MG63 (cell line): ENCODE measurements at regions not wholly inside any gene's neighbourhood (a gene's known extent, or its start where the extent isn't known, plus 50 kb on each side); places are given as distances from the start of the nearest gene placed in this dataset.
"Not testable (repeated sequence)": the region's sequence is repeated elsewhere in the genome, so short reads cannot be mapped to it uniquely, and the experiment has no call there.

Experiments used
- DNase-seq: peaks from one replicate; pipeline ENCODE4 v3.0.0-alpha.2; 2020
- H3K27me3 ChIP-seq: fragments of 250-450 bp; sonication (Bioruptor Pico); 2 replicates; pipeline ENCODE4 v1.5.1; 2020; ENCODE audit warnings: mild to moderate bottlenecking, moderate library complexity
- H3K36me3 ChIP-seq: fragments of 250-450 bp; sonication (Bioruptor Pico); 2 replicates; pipeline ENCODE4 v1.5.1; 2020; ENCODE audit warnings: mild to moderate bottlenecking, moderate library complexity
- H3K4me3 ChIP-seq: fragments of 250-450 bp; sonication (Bioruptor Pico); 2 replicates; pipeline ENCODE4 v1.5.1; 2020; ENCODE audit warnings: mild to moderate bottlenecking, moderate library complexity
- H3K9me3 ChIP-seq: fragments of 250-450 bp; sonication (Bioruptor Pico); 2 replicates; pipeline ENCODE4 v1.5.1; 2020; ENCODE audit warnings: mild to moderate bottlenecking, moderate library complexity

DNA sequence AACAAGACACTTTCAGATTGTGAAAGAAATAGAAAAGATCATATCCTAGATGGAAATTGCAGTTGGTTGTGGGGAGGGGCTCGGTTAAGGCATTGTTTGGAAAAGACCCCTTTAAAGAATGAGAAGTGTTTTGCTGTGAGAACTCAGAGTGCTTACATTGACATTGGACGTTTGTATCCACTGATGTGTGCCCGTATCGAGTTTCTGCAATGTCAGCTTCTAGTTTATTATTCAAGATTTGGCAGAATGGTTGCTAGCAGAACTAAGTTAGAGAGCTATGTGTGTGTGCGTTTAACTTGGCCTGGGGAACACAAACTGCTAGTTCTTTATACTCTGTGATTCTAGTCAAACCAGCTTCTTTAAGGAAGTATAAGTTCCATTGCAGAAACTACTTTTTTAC lies 2702.5 kb downstream of the PCDH7 start:
- Histone ChIP-seq H3K36me3 (no peaks in the 10 kb centered on the region), H3K4me3 (no peak overlapping the region), H3K27me3 (no peaks in the 10 kb centered on the region), H3K9me3 (no peaks in the 10 kb centered on the region)
- DNase-seq = no peak

DNA sequence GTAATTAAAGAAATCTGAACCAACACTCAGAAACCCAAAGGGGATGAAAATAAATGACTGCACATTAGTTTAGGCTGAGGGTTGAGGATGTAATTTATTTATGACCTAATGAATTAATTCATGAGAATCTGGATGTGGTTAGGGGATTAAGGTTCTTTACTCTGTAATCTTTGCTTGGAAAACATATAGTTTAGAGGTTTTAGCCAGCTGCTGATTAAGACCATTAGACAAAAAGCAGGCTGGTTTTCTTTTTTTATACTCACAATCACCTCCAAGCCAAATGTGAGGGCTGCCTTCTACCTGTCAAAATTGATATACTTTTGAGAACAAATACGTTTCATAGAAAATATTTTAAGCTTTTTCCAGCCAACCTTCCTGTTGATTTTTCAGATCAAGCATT lies 2705.8 kb downstream of the PCDH7 start:
- no peak for DNase-seq
- Histone ChIP-seq H3K27me3 (no peaks in the 10 kb centered on the region), H3K36me3 (no peaks in the 10 kb centered on the region), H3K4me3 (no peak overlapping the region), H3K9me3 (no peaks in the 10 kb centered on the region)

DNA sequence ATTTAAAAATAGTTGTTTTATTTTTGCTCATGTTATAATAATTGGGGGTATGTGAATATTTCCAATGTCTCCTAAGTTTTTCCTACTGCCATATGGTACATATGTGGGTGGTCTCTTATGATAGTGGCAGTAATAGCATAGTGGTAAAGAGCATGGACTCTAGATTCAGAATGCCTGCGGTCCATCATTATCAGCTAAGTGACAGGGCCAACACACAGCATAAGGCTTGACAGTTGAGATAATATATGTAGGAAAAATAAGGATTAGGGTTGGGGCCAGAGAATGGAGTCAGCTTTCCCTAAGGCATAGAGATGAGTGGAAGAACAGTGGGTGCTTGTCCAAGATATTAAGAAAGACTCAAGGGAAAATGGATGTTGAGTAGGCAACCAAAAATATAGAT lies 2707.5 kb downstream of the PCDH7 start:
- Histone ChIP-seq H3K9me3 (no peaks in the 10 kb centered on the region), H3K36me3 (no peaks in the 10 kb centered on the region), H3K27me3 (no peaks in the 10 kb centered on the region), H3K4me3 (no peak overlapping the region)
- no peak for DNase-seq

DNA sequence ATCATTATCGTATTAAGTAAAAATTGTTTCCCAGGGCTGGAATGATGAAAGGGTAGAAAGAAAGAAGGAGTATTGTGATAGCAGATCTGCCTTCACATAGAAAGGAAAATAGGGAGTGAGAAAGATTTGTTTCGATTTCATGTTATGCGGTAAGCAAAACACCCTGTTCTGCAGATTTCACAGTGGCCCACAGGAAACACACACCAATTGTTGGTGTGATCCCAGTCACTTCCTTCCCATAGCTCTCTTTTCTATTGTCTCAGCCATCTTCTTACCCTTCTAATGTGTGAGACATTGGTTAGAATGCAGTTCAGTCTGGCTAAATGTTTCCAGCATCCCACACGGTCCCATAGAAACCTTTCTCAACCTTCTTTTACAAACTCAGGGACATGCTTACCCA lies 2709.8 kb downstream of the PCDH7 start:
- Histone ChIP-seq H3K4me3 (no peak overlapping the region), H3K27me3 (no peaks in the 10 kb centered on the region), H3K36me3 (no peaks in the 10 kb centered on the region), H3K9me3 (no peaks in the 10 kb centered on the region)
- no peak for DNase-seq

DNA sequence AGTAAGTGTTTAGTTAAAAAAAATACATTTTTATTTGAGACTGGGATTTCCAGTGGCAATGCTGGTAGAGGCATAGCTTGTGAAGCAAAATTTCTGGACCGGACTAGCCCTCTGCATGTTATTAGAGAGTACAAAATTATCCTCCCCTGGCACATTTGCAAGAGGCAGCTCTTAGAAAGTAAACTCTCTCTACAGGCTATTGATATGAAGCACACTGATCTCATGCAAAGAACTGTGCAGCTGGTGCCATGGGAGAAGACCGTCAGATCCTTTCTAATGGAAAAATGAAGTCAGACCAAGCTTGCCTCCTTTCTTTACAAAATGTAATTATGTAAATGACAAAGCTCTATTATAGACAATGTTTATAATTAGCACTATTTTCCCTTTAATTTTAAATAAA lies 2717.2 kb downstream of the PCDH7 start:
- Histone ChIP-seq H3K27me3 (no peaks in the 10 kb centered on the region), H3K9me3 (no peaks in the 10 kb centered on the region), H3K4me3 (no peak overlapping the region), H3K36me3 (no peaks in the 10 kb centered on the region)
- no peak for DNase-seq

DNA sequence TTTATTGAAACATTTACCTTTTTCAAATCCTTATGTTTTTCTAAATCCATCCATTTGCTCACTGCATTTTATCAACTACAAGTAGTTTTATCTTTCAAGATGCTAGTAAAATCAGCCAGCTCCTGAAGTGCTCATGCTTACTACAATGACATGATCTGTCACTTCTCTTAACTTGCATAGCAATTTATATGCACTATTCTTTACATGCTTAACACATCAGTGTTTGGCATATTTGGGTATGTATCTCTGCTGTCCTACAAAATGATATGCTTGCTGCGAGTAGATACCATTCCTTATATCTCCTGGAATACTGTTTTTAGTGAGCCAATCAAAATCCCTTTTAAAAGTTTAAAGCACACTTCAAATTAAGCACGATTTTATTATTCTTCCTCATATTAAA lies 2726.8 kb downstream of the PCDH7 start:
- Histone ChIP-seq H3K4me3 (no peak overlapping the region), H3K36me3 (no peaks in the 10 kb centered on the region), H3K27me3 (no peaks in the 10 kb centered on the region), H3K9me3 (no peaks in the 10 kb centered on the region)
- DNase-seq = no peak

DNA sequence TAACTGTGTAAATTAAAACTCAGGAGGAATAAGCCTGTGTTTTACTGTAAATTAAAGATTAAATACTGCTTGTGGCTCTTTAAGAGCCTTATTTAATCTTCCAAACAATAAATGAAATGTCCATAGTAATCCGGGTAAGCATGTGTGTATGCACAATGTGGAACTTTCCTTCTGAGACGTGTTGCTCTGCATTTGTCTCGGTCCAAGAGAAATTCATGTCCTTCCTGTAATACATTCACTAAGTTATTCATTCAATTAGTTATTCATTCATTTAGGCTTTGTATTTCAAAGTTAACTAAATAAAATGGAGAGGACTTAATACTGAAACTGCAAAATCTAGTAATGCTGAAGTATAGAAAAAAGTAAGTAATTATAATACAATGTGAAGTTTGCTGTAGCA lies 2728.8 kb downstream of the PCDH7 start:
- Histone ChIP-seq H3K4me3 (no peak overlapping the region), H3K9me3 (no peaks in the 10 kb centered on the region), H3K36me3 (no peaks in the 10 kb centered on the region), H3K27me3 (no peaks in the 10 kb centered on the region)
- DNase-seq = no peak

DNA sequence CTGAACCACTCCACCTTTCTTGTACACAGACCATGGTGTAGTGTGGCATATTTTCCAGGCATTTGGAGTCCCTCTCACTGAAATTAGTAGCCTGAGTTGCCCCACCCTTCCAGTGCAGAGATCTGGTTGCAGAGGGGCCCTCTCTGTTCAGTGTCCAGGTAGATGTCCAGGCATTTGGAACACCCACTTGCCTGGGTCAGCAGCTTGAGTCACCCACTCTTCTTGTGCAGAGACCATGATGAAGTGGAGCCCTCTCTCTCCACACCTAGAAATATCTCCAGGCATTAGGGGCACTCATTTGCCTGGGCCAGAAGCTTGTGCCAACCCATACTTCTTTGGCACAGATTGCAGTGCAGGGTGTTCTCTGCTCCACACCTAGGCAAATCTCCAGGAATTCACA lies 2733.3 kb downstream of the PCDH7 start:
- no peak for DNase-seq
- Histone ChIP-seq H3K27me3 (no peaks in the 10 kb centered on the region), H3K36me3 (no peaks in the 10 kb centered on the region), H3K9me3 (no peaks in the 10 kb centered on the region), H3K4me3 (no peak overlapping the region)

DNA sequence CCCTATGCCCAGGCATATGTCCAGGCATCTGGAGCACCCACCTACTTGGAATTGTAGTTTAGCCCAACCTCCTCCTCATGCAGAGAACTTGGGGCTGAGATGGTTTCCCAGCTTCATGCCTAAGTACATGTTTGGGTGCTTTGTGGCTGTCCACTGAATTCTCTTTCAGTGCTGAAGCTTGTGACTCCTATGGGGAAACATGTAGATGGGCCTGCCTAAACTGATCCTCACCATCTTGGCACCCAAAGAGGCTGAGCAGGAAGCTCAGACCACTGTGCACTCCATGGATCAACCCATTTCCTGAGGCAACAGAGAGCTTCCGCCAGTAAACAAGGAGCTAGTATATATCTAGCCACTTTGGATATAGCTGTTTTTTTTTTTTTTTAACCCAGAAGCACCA lies 2733.7 kb downstream of the PCDH7 start:
- Histone ChIP-seq H3K36me3 (no peaks in the 10 kb centered on the region), H3K9me3 (no peaks in the 10 kb centered on the region), H3K27me3 (no peaks in the 10 kb centered on the region), H3K4me3 (no peak overlapping the region)
- no peak for DNase-seq

DNA sequence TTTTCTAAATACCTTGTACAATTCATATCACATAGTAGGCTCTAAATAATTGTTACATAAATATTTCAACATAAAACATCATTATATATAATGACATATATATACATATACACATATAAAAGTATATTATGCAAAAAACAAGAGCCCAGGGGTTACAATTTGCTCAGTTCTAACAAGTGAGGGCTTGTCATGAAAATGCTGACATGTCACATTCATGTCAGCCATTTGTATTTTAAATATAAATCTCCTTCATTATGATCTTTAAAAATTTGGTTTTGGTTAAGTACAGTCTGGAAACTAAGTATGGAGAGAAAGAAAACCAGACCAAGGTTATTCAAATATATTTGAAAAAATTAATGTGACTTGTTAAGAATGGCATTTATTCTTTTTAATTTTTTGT lies 2745.4 kb downstream of the PCDH7 start:
- Histone ChIP-seq H3K36me3 (no peaks in the 10 kb centered on the region), H3K4me3 (no peak overlapping the region), H3K9me3 (no peaks in the 10 kb centered on the region), H3K27me3 (no peaks in the 10 kb centered on the region)
- no peak for DNase-seq

DNA sequence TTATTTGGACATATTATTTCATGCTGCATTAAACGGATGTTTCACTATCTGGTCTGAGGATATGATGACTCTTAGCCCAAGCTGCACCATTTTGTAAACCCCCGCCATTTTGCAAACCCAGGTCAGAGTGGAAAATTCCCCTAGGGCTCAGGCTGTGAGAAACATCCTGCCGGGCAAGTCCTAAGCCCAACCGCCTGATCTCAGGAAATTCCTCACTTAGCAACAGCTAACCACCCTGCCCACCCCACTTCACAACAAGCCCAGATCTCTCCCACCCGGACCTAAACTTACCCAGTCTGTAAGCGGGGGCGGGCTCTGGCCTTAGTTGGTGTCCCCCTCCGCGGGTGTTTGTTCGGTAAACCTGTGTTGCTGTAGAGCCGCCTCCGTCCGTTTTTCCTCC lies 2747.1 kb downstream of the PCDH7 start:
- no peak for DNase-seq
- no peaks in the 10 kb centered on the region for H3K27me3 ChIP-seq
- H3K9me3 ChIP-seq = no peaks in the 10 kb centered on the region
- no peaks in the 10 kb centered on the region for H3K36me3 ChIP-seq
- no peak overlapping the region for H3K4me3 ChIP-seq

DNA sequence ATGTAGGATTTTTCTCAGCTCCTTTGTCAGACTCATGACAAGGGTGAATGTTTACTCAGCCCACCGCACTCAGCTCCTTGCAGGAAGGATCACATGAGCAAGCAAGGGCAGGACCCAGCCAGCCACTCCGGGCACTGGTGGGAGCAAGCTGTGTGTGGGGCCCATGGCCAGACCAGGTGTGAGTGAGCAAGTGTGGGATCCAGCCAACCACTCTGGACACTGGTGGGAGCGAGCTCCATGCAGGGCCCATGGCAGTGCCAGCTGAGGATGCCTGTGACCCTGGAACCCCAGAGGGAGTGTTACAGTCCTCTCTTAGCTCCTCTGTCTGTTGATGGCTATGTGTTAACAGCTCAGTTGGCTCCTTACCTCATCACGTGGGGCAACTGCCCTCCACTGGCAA lies 2750.6 kb downstream of the PCDH7 start:
- Histone ChIP-seq H3K36me3 (no peaks in the 10 kb centered on the region), H3K9me3 (no peaks in the 10 kb centered on the region), H3K27me3 (no peaks in the 10 kb centered on the region), H3K4me3 (no peak overlapping the region)
- no peak for DNase-seq

DNA sequence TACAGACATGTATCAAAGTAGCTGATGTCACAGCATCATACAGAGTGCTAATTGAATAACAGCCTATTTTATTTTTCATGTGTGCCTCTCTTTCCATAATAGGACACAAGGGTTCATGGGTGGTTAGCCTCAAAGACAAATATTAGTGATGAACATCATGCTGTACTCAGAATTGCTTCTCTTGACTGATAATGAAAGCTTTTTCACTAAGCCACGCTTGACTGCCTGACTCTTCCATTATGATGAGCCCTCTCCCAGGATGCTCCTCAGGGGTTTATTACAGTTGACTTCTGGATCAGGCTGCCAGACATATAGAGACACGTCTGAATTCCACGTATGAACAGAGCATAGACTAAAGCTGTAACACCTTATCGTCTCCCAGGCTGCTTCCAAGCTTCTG lies 2757.5 kb downstream of the PCDH7 start:
- no peaks in the 10 kb centered on the region for H3K27me3 ChIP-seq
- no peak for DNase-seq
- no peaks in the 10 kb centered on the region for H3K9me3 ChIP-seq
- H3K4me3 ChIP-seq = no peak overlapping the region
- H3K36me3 ChIP-seq = no peaks in the 10 kb centered on the region

DNA sequence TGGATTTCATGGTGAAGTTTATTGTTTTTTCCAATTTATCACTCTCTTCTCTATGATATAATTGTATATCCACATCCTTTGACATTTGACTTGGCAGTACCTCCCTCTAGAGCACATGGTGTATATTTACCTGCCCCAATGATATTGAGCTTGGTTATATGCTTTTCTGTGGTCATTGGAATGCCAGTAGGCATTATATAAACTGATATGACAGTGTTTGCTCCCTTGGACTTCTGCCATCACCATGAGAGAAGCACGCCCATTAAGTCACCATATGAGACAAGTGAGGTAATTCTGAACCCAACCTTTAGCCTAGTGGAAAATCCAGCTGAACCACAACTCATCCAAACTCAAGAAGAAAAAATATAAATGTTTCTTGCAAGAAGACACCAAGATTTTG lies 2761.5 kb downstream of the ARAP2 start:
- Histone ChIP-seq H3K4me3 (no peak overlapping the region), H3K27me3 (no peaks in the 10 kb centered on the region), H3K9me3 (no peaks in the 10 kb centered on the region), H3K36me3 (no peaks in the 10 kb centered on the region)
- no peak for DNase-seq

DNA sequence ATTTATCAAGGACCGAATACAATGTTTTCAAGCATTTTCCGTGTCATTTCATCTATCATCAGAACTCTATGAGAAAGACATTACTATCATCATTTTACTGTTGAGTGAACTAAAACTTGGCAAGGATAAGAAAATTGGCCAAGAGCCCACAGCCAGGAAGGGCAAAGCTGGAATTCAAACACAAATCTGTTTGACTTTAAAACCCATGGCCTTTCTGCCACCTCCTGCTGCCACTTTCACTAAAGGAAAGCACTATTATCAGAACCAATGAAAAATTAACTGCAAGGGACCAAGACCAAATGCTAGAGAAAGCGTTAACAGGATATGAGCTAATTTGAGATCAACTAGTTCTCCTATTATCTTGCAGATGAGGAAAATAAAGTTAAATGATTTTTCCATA lies 2759.2 kb downstream of the ARAP2 start:
- DNase-seq = no peak
- no peaks in the 10 kb centered on the region for H3K27me3 ChIP-seq
- H3K4me3 ChIP-seq = no peak overlapping the region
- no peaks in the 10 kb centered on the region for H3K9me3 ChIP-seq
- no peaks in the 10 kb centered on the region for H3K36me3 ChIP-seq

DNA sequence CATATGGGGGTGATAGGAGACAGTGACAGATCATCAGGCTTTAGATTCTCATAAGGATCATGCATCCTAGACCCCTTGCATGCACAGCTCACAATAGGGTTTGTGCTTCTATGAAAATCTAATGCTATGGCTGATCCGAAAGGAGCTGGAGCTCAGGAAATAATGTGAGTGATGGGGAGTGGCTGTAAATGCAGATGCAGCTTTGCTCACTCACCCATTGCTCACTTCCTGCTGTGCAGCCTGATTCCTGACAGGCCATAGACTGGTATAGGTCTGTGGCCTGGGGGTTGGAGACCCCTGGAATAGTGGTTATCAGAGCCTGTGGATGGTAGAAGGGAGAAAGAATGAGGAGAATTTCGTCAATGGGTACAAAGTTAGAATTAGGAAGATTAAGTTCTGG lies 2751.1 kb downstream of the ARAP2 start:
- no peak overlapping the region for H3K4me3 ChIP-seq
- no peaks in the 10 kb centered on the region for H3K36me3 ChIP-seq
- no peaks in the 10 kb centered on the region for H3K27me3 ChIP-seq
- no peaks in the 10 kb centered on the region for H3K9me3 ChIP-seq
- no peak for DNase-seq

DNA sequence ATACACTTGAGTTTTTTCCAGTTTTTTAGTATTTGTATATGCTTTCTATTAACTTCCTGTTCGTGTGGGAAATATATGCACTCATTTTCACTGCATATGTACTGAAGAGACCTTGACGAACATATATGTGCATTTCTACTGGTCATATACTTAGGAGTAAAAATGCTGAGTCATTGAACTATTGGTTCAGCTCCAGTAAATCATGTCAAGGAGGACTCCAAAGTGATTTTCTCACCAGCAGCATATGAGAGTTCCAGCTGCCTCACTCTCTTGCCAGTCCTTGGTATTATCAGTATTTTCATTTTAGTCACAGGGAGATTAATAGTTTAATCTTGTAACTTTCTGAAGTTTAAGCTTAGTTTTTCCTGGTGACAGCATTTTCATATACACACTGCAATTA lies 2750.2 kb downstream of the ARAP2 start:
- Histone ChIP-seq H3K4me3 (no peak overlapping the region), H3K27me3 (no peaks in the 10 kb centered on the region), H3K9me3 (no peaks in the 10 kb centered on the region), H3K36me3 (no peaks in the 10 kb centered on the region)
- DNase-seq = no peak

DNA sequence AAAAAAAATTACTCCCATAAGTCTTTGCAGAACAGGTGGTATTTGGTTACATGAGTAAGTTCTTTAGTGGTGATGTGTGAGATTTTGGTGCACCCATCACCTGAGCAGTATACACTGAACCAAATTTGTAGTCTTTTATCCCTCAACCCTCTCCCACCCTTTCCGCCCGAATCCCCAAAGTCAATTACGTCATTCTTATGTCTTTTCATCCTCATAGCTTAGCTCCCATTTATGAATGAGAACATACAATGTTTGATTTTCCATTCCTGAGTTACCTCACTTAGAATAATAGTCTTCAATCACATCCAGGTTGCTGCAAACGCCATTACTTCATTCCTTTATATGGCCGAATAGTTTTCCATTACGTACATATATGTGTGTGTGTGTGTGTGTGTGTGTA lies 2742.7 kb downstream of the ARAP2 start:
- not testable (repeated sequence) for H3K4me3 ChIP-seq, DNase-seq, H3K9me3 ChIP-seq

DNA sequence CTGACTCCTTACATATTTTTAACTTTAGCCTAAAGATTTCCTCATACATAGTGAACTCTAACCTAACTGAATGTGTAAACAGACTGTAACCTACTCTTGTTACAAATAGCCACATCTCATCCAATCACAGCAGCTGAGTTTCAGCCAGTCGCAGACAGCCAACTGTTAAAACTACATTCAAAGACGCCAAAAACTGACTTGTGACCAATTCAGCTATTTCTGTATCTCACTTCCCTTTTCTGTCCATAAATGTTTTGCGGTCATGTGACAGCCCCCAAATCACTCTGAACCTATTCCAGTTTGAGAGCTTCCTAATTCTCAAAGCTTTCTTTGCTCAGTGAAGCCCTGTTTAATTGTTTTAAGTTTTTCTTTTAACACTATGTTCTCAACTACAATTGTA lies 2731.9 kb downstream of the ARAP2 start:
- H3K4me3 ChIP-seq = no peak overlapping the region
- H3K27me3 ChIP-seq = no peaks in the 10 kb centered on the region
- no peaks in the 10 kb centered on the region for H3K9me3 ChIP-seq
- H3K36me3 ChIP-seq = no peaks in the 10 kb centered on the region
- DNase-seq = no peak

More for the DNA sequence above, 2742.7 kb downstream of the ARAP2 start:
- not testable (repeated sequence) for H3K27me3 ChIP-seq, H3K36me3 ChIP-seq
